Skeletal muscle tissue (tissue), 3 donors: ENCODE measurements at regions not wholly inside any gene's neighbourhood (a gene's known extent, or its start where the extent isn't known, plus 50 kb on each side); places are given as distances from the start of the nearest gene placed in this dataset.

ENCODE experiments used
- H3K27ac ChIP-seq: one replicate; pipeline ENCODE4 v1.7.0; 2013; ENCODE audit warnings: mild to moderate bottlenecking, low read depth, low read length, inconsistent platforms
- H3K27me3 ChIP-seq, 3 donors: one replicate each; pipeline ENCODE4 v1.7.0; 2013; ENCODE audit warnings: low read length in 3 of 3; ENCODE audit not compliant: control insufficient read depth in 3 of 3, insufficient read depth in 3 of 3
- H3K36me3 ChIP-seq, 3 donors: one replicate each; pipeline ENCODE4 v1.7.0; 2013; ENCODE audit warnings: low read length in 3 of 3; ENCODE audit not compliant: control insufficient read depth in 3 of 3, insufficient read depth in 3 of 3
- H3K4me1 ChIP-seq, 3 donors: one replicate each; pipeline ENCODE4 v1.7.0; 2013; ENCODE audit warnings: low read length in 3 of 3, mild to moderate bottlenecking in 3 of 3; ENCODE audit not compliant: control insufficient read depth in 3 of 3, insufficient read depth in 3 of 3
- H3K4me3 ChIP-seq, 3 donors: one replicate each; pipeline ENCODE4 v1.7.0; 2013; ENCODE audit warnings: low read length in 3 of 3
- H3K9ac ChIP-seq, 3 donors: one replicate each; pipeline ENCODE4 v1.7.0; 2013; ENCODE audit warnings: low read length in 3 of 3, mild to moderate bottlenecking in 3 of 3, moderate library complexity in 2 of 3, low read depth in 1 of 3
- H3K9me3 ChIP-seq, 3 donors: one replicate each; pipeline ENCODE4 v1.7.0; 2013; ENCODE audit warnings: low read length in 3 of 3; ENCODE audit not compliant: control insufficient read depth in 3 of 3
- donor health status: Osteomylitis.

GRCh38 chr20:60064554-60065196 lies 106.5 kb downstream of the CDH26 start:
- Histone ChIP-seq H3K9ac (no peak overlapping the region), H3K27me3 (no peaks in the 10 kb centered on the region), H3K9me3 (peaks cover 0 to 2% (median 0%) of the 10 kb centered on the region in 3 donors), H3K36me3 (no peaks in the 10 kb centered on the region), H3K4me1 (peaks cover 42 to 48% (median 46%) of the 10 kb centered on the region in 3 donors), H3K27ac (no peak overlapping the region), H3K4me3 (no peak overlapping the region)

- peaks cover 0 to 3% (median 0%) of the 10 kb centered on the region in 3 donors for H3K27me3 ChIP-seq
- peaks cover 0 to 2% (median 0%) of the 10 kb centered on the region in 3 donors for H3K9me3 ChIP-seq
- H3K27ac ChIP-seq = no peak overlapping the region
- no peak overlapping the region for H3K4me3 ChIP-seq
- no peaks in the 10 kb centered on the region for H3K36me3 ChIP-seq
- H3K9ac ChIP-seq = no peak overlapping the region
- H3K4me1 ChIP-seq = peaks cover 31 to 36% (median 35%) of the 10 kb centered on the region in 3 donors
These were observed 107.7 kb downstream of the CDH26 start for GRCh38 chr20:60065741-60066437.

- Histone ChIP-seq H3K27ac (no peak overlapping the region), H3K4me3 (no peak overlapping the region), H3K36me3 (no peaks in the 10 kb centered on the region), H3K9me3 (peaks cover 0 to 2% (median 0%) of the 10 kb centered on the region in 3 donors), H3K4me1 (peaks cover 26 to 31% (median 30%) of the 10 kb centered on the region in 3 donors), H3K27me3 (peaks cover 0 to 3% (median 0%) of the 10 kb centered on the region in 3 donors), H3K9ac (no peak overlapping the region)
These were observed 108.2 kb downstream of the CDH26 start for GRCh38 chr20:60066438-60066823.

- Histone ChIP-seq H3K4me3 (no peak overlapping the region), H3K9me3 (peaks cover 0 to 2% (median 0%) of the 10 kb centered on the region in 3 donors), H3K27ac (no peak overlapping the region), H3K36me3 (no peaks in the 10 kb centered on the region), H3K4me1 (peaks cover 5 to 10% (median 10%) of the 10 kb centered on the region in 3 donors), H3K27me3 (peaks cover 0 to 3% (median 0%) of the 10 kb centered on the region in 3 donors), H3K9ac (no peak overlapping the region)
These were observed 110.3 kb downstream of the CDH26 start for GRCh38 chr20:60068509-60068908.

GRCh38 chr20:60069656-60070055 lies 111.4 kb downstream of the CDH26 start:
- Histone ChIP-seq H3K9ac (no peak overlapping the region), H3K4me3 (no peak overlapping the region), H3K4me1 (no peaks in the 10 kb centered on the region), H3K27ac (no peak overlapping the region), H3K27me3 (peaks cover 0 to 3% (median 0%) of the 10 kb centered on the region in 3 donors), H3K9me3 (peaks cover 0 to 2% (median 0%) of the 10 kb centered on the region in 3 donors), H3K36me3 (no peaks in the 10 kb centered on the region)

DNA sequence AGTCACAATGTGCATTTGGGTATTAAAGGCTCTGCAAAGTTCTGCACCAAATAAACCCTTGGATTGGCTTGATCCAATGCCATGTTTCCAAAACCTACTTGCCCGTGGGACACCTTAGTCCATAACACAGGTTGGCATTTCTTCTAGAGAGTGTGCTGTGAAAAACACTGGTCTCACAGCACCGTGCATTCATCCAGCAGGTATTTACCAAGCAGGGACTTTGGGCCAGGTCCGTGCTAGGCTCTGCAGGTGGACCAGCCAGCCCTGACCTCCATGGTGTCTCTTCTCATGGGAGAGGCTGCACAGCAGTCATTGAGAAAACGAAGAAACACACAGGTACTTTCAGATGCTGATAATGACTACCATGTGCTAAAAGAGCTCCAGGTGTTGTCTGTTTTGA lies 112.6 kb downstream of the CDH26 start:
- H3K36me3 ChIP-seq = no peaks in the 10 kb centered on the region
- no peak overlapping the region for H3K4me3 ChIP-seq
- no peaks in the 10 kb centered on the region for H3K9me3 ChIP-seq
- H3K4me1 ChIP-seq = no peaks in the 10 kb centered on the region
- H3K27ac ChIP-seq = no peak overlapping the region
- peaks cover 0 to 3% (median 0%) of the 10 kb centered on the region in 3 donors for H3K27me3 ChIP-seq
- no peak overlapping the region for H3K9ac ChIP-seq

- no peaks in the 10 kb centered on the region for H3K4me1 ChIP-seq
- no peak overlapping the region for H3K4me3 ChIP-seq
- H3K9ac ChIP-seq = no peak overlapping the region
- H3K27me3 ChIP-seq = peaks cover 0 to 3% (median 0%) of the 10 kb centered on the region in 3 donors
- no peaks in the 10 kb centered on the region for H3K9me3 ChIP-seq
- H3K36me3 ChIP-seq = no peaks in the 10 kb centered on the region
- no peak overlapping the region for H3K27ac ChIP-seq
These were observed 113.7 kb downstream of the CDH26 start for GRCh38 chr20:60071965-60072364.

DNA sequence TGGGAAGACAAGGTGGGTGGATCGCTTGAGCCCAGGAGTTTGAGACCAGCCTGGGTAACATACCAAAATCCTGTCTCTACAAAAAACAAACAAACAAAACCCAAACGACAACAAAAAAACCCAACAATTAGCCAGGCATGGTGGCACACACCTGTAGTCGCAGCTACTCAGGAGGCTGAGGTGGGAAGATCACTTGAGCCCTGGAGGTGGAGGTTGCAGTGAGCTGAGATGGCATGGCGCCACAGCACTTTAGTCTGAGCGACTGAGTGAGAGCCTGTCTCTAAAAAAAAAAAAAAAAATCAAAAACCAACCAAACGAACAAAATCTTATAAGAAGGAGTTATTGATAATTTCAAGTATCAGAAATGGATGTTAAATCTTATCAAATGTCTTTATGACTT lies 114.9 kb downstream of the CDH26 start:
- Histone ChIP-seq H3K27me3 (peaks cover 0 to 3% (median 0%) of the 10 kb centered on the region in 3 donors), H3K9me3 (no peaks in the 10 kb centered on the region), H3K4me1 (no peaks in the 10 kb centered on the region), H3K9ac (no peak overlapping the region), H3K27ac (no peak overlapping the region), H3K36me3 (no peaks in the 10 kb centered on the region), H3K4me3 (no peak overlapping the region)

DNA sequence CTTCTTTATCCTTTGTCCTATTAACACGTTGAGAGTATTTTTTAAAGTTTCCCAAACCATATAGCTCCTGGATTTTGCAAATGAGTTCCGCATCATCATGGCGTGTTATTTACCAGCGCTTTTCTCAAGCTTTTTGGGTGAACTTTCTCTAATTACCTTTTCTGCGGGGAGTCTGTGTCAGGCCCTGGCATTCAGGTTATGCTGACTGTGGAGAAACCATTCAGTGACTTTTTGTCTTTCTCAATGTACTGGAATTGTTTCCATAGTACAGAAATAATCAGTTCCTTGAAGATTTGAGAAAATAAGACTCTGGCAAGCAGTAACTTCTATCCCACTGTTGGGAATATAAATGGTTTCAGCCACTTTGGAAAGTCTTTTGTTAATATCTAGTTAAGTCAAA lies 115.3 kb downstream of the CDH26 start:
- no peak overlapping the region for H3K9ac ChIP-seq
- H3K4me3 ChIP-seq = no peak overlapping the region
- peaks cover 0 to 3% (median 0%) of the 10 kb centered on the region in 3 donors for H3K27me3 ChIP-seq
- no peaks in the 10 kb centered on the region for H3K36me3 ChIP-seq
- H3K27ac ChIP-seq = no peak overlapping the region
- H3K9me3 ChIP-seq = no peaks in the 10 kb centered on the region
- peaks cover 0 to 3% (median 0%) of the 10 kb centered on the region in 3 donors for H3K4me1 ChIP-seq

DNA sequence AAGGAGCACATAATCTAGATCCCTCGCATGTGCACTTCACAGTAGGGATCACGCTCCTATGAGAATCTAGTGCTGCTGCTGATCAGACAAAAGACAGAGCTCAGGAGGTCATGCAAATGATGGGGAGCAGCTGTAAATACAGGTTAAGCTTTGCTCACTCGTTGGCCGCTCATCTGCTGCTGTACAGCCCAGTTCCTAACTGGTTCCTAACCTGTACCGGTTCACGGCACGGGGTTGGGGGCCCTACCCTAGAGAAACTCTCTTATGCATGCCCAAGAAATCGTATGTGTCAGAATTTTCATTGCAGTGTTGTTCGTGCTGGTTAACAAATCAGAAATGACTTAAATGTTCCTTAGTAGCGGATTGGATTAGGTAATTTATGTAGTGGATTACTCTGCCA lies 116.1 kb downstream of the CDH26 start:
- H3K36me3 ChIP-seq = no peaks in the 10 kb centered on the region
- H3K4me1 ChIP-seq = peaks cover 0 to 3% (median 0%) of the 10 kb centered on the region in 3 donors
- no peaks in the 10 kb centered on the region for H3K9me3 ChIP-seq
- H3K27me3 ChIP-seq = peaks cover 0 to 3% (median 0%) of the 10 kb centered on the region in 3 donors
- no peak overlapping the region for H3K27ac ChIP-seq
- H3K9ac ChIP-seq = no peak overlapping the region
- H3K4me3 ChIP-seq = no peak overlapping the region
